ENCODE measurements at regions not wholly inside any gene's neighbourhood (a gene's known extent, or its start where the extent isn't known, plus 50 kb on each side); places are given as distances from the start of the nearest gene placed in this dataset.

DNA sequence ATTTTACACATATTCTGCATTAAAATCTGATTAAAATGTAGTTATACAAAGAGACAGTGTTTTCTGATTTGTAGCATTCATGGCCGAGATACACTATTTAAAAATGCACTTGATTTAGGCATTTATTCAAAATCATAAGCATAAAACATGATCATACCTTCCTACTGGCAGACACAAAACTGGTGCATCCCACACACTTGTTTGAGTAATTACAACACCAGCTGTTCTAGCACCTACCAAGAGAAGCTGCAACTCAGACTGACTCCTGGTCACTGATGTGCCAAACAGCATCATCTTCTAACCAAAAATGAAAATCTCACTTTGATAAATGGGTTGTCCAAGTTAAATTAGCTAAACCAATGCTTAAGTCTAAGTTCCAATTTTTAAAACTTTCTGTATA, 262.7 kb upstream of the NSMCE3 start:
- H4K8ac ChIP-seq (replicated peaks; ENCODE audit: insufficient read length, low read depth, low read length): no peak overlapping the region
- H2AK5ac ChIP-seq (ENCODE audit: insufficient read length, low read length): no peak overlapping the region
- Mint-ChIP-seq H3K27ac (no peak overlapping the region), H3K27me3 (ENCODE audit: low read depth) (no peaks in the 10 kb centered on the region), H3K9me3 (no peaks in the 10 kb centered on the region), H3K4me3 (no peak overlapping the region), H3K36me3 (ENCODE audit: insufficient read depth in 1 of 3, low read depth in 3 of 3) (no peaks in the 10 kb centered on the region), H3K4me1 (peaks cover 36 to 37% of the 10 kb centered on the region in 2 experiments)
- H3K4ac ChIP-seq (ENCODE audit: low read depth, low read length): no peak overlapping the region
- DNase-seq: no peak
- no peak overlapping the region for H2BK5ac ChIP-seq (ENCODE audit: insufficient read length, low read length)
- H3K23ac ChIP-seq (ENCODE audit: insufficient read length, low read depth, low read length): no peak overlapping the region
- no peaks in the 10 kb centered on the region for H3K27me3 ChIP-seq (ENCODE audit: insufficient read depth, low read length)
- H3K9me3 ChIP-seq (ENCODE audit: control insufficient read depth, low read depth, low read length): no peaks in the 10 kb centered on the region
- no peak overlapping the region for H3K4me2 ChIP-seq (ENCODE audit: insufficient read depth, insufficient read length, low read length)
- TF ChIP-seq, protein P1, sequence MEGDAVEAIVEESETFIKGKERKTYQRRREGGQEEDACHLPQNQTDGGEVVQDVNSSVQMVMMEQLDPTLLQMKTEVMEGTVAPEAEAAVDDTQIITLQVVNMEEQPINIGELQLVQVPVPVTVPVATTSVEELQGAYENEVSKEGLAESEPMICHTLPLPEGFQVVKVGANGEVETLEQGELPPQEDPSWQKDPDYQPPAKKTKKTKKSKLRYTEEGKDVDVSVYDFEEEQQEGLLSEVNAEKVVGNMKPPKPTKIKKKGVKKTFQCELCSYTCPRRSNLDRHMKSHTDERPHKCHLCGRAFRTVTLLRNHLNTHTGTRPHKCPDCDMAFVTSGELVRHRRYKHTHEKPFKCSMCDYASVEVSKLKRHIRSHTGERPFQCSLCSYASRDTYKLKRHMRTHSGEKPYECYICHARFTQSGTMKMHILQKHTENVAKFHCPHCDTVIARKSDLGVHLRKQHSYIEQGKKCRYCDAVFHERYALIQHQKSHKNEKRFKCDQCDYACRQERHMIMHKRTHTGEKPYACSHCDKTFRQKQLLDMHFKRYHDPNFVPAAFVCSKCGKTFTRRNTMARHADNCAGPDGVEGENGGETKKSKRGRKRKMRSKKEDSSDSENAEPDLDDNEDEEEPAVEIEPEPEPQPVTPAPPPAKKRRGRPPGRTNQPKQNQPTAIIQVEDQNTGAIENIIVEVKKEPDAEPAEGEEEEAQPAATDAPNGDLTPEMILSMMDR (conservative IDR thresholded peaks at IDR 0.05): no peak
- no peak overlapping the region for H3K18ac ChIP-seq (ENCODE audit: insufficient read length, low read depth, low read length)
- no peak overlapping the region for H4K5ac ChIP-seq (ENCODE audit: insufficient read length, low read depth, low read length)
- no CpG with 5 or more reads among the region's 1 CpG for WGBS (ENCODE audit: extremely low coverage, insufficient read length, low lambda C conversion rate)
- H3K79me2 ChIP-seq (ENCODE audit: insufficient read depth, low read length): no peaks in the 10 kb centered on the region; the same call in 1 of the 2 replicates
- H3K56ac ChIP-seq (ENCODE audit: insufficient read length, low read depth, low read length): no peak overlapping the region
- H2BK15ac ChIP-seq (ENCODE audit: low read depth, low read length): no peak overlapping the region
- H2BK12ac ChIP-seq (ENCODE audit: insufficient read length, low read depth, low read length): no peak overlapping the region
- H2AFZ ChIP-seq (ENCODE audit: low read length): no peak overlapping the region
- H3K79me1 ChIP-seq (ENCODE audit: insufficient read depth, low read depth, low read length, poor library complexity, severe bottlenecking): no peaks in the 10 kb centered on the region
- H3K23me2 ChIP-seq (ENCODE audit: insufficient read length, low read depth, low read length, poor library complexity, severe bottlenecking): no peaks in the 10 kb centered on the region
- no peak overlapping the region for H3K27ac ChIP-seq (ENCODE audit: insufficient read length, low read depth, low read length)
- H2BK20ac ChIP-seq (ENCODE audit: low read depth, low read length, poor library complexity, severe bottlenecking): no peak overlapping the region
- H3T11ph ChIP-seq (ENCODE audit: low read length): no peak overlapping the region
- no peak overlapping the region for H3K9ac ChIP-seq (ENCODE audit: extremely low read depth, insufficient read length, low read length)
- H2BK120ac ChIP-seq (ENCODE audit: low read depth, low read length, poor library complexity, severe bottlenecking): no peak overlapping the region
- no peak overlapping the region for H4K91ac ChIP-seq (ENCODE audit: insufficient read length, low read depth, low read length)
- H3K14ac ChIP-seq (ENCODE audit: insufficient read depth, low read length): no peak overlapping the region
- peaks cover 3% of the 10 kb centered on the region for H4K20me1 ChIP-seq (ENCODE audit: control insufficient read depth, insufficient read depth, insufficient read length)
- peaks cover 15% of the 10 kb centered on the region for H3K4me1 ChIP-seq (ENCODE audit: insufficient read depth, low read length)

Measured in H9 (cell line).